H1 (cell line): ENCODE measurements at regions not wholly inside any gene's neighbourhood (a gene's known extent, or its start where the extent isn't known, plus 50 kb on each side); places are given as distances from the start of the nearest gene placed in this dataset.

ENCODE experiments used
- CTCF ChIA-PET: fragments of 300-600 bp; sonication (Branson Sonifier 250); formaldehyde crosslinking; loops from one replicate; lab custom pipeline; 2021; ENCODE audit not compliant: partially characterized antibody; lab: Charles Lee
- POLR2A ChIA-PET: fragments of 300-600 bp; sonication (Branson Sonifier 250); formaldehyde crosslinking; loops from one replicate; lab custom pipeline; 2021; ENCODE audit warnings: inconsistent platforms; ENCODE audit not compliant: partially characterized antibody; lab: Charles Lee
- DNase-seq, 2 experiments: peaks; one replicate each; pipeline versions ENCODE4 v3.0.0 to v3.0.0-alpha.2; 2010 to 2022; ENCODE audit warnings: low spot score in 2 of 2, low read depth in 1 of 2, mixed read lengths in 1 of 2
- FAIRE-seq: peaks from 2 replicates; lab custom pipeline; 2011; peaks lifted over from hg19 to GRCh38; lab: Jason Lieb, UNC
- H2AFZ ChIP-seq: 2 replicates; pipeline ENCODE4 v1.8.1; 2012; ENCODE audit warnings: low read length, inconsistent platforms
- H2AK5ac ChIP-seq: 2 replicates; pipeline ENCODE4 v1.6.1; 2013; ENCODE audit warnings: low read depth, low read length
- H2BK120ac ChIP-seq: replicated peaks from 2 replicates; pipeline ENCODE3; 2013; ENCODE audit warnings: low read depth, low read length, inconsistent platforms
- H2BK12ac ChIP-seq: 2 replicates; pipeline ENCODE4 v1.6.1; 2013; ENCODE audit warnings: low read depth, low read length
- H2BK15ac ChIP-seq: 2 replicates; pipeline ENCODE4 v1.6.1; 2013; ENCODE audit warnings: low read length
- H2BK20ac ChIP-seq: 2 replicates; pipeline ENCODE4 v1.6.1; 2013; ENCODE audit warnings: low read length
- H2BK5ac ChIP-seq: 2 replicates; pipeline ENCODE4 v1.6.1; 2013; ENCODE audit warnings: low read depth, low read length
- H3K14ac ChIP-seq: 2 replicates; pipeline ENCODE4 v1.6.1; 2013; ENCODE audit warnings: inconsistent platforms; ENCODE audit not compliant: insufficient read length
- H3K18ac ChIP-seq: 2 replicates; pipeline ENCODE4 v1.6.1; 2013; ENCODE audit warnings: low read length; ENCODE audit errors: extremely low read depth
- H3K23ac ChIP-seq: 2 replicates; pipeline ENCODE4 v1.6.1; 2013; ENCODE audit warnings: inconsistent platforms; ENCODE audit not compliant: insufficient read length
- H3K23me2 ChIP-seq: 2 replicates; pipeline ENCODE4 v1.6.1; 2013; ENCODE audit warnings: low read depth, low read length
- H3K27ac ChIP-seq: 2 replicates; pipeline ENCODE4 v1.6.1; 2011; ENCODE audit warnings: low read depth, low read length, inconsistent platforms
- H3K27me3 ChIP-seq, 4 experiments: replicated peaks in 1 of 4; 1 replicate in 1 of 4; 2 replicates in 3 of 4; pipeline versions ENCODE4 v1.6.1 to v1.8.1; 2011 to 2013; ENCODE audit warnings: low read length in 3 of 4, mild to moderate bottlenecking in 3 of 4, inconsistent platforms in 2 of 4, mixed read lengths in 2 of 4, moderate library complexity in 1 of 4; ENCODE audit not compliant: control insufficient read depth in 3 of 4, insufficient read depth in 3 of 4; ENCODE audit errors: extremely low read depth in 1 of 4
- H3K36me3 ChIP-seq, 4 experiments: 2 replicates each; pipeline versions ENCODE4 v1.6.1 to v1.8.1; 2011 to 2013; ENCODE audit warnings: mild to moderate bottlenecking in 4 of 4, low read length in 3 of 4, moderate library complexity in 2 of 4, control low read depth in 1 of 4, inconsistent platforms in 1 of 4; ENCODE audit not compliant: insufficient read depth in 4 of 4, control insufficient read depth in 2 of 4
- H3K4ac ChIP-seq: replicated peaks from 2 replicates; pipeline ENCODE3; 2013; ENCODE audit warnings: low read length, low read depth, mixed read lengths, inconsistent platforms; ENCODE audit not compliant: insufficient read length
- H3K4me1 ChIP-seq, 4 experiments: replicated peaks in 1 of 4; 1 replicate in 1 of 4; 2 replicates in 3 of 4; pipeline versions ENCODE4 v1.6.1 to v1.8.1; 2011 to 2013; ENCODE audit warnings: low read length in 3 of 4, inconsistent platforms in 2 of 4, mixed read lengths in 1 of 4; ENCODE audit not compliant: insufficient read depth in 4 of 4, control insufficient read depth in 3 of 4
- H3K4me2 ChIP-seq, 2 experiments: 2 replicates each; pipeline versions ENCODE4 v1.6.1 to v1.8.1; 2011 to 2013; ENCODE audit warnings: low read depth in 2 of 2, low read length in 2 of 2, control low read depth in 1 of 2, inconsistent platforms in 1 of 2, mild to moderate bottlenecking in 1 of 2; ENCODE audit not compliant: insufficient read depth in 1 of 2
- H3K4me3 ChIP-seq, 4 experiments: fragments of 200-600, 300-600 bp in 1 of 4; sonication (generic), shearing (Covaris generic), sonication (Bioruptor Twin) in 1 of 4; 2 replicates each; pipeline versions ENCODE4 v1.5.1 to v1.8.1; 2011 to 2016; ENCODE audit warnings: low read length in 4 of 4, low read depth in 3 of 4, control low read depth in 2 of 4, inconsistent platforms in 2 of 4, mild to moderate bottlenecking in 2 of 4, mixed read lengths in 1 of 4, moderate library complexity in 1 of 4; ENCODE audit not compliant: insufficient read depth in 2 of 4; ENCODE audit errors: extremely low read depth in 1 of 4
- H3K56ac ChIP-seq: replicated peaks from 2 replicates; pipeline ENCODE3; 2013; ENCODE audit warnings: low read depth, mild to moderate bottlenecking, mixed read lengths, low read length, inconsistent platforms; ENCODE audit not compliant: insufficient read length
- H3K79me1 ChIP-seq: 2 replicates; pipeline ENCODE4 v1.6.1; 2013; ENCODE audit warnings: low read depth, low read length, control low read depth
- H3K79me2 ChIP-seq, 2 experiments: 2 replicates each; pipeline versions ENCODE4 v1.6.1 to v1.8.1; 2012 to 2013; ENCODE audit warnings: low read length in 2 of 2, mild to moderate bottlenecking in 2 of 2, inconsistent platforms in 1 of 2; ENCODE audit not compliant: insufficient read depth in 2 of 2, control insufficient read depth in 1 of 2
- H3K9ac ChIP-seq, 4 experiments: replicated peaks in 1 of 4; 1 replicate in 1 of 4; 2 replicates in 3 of 4; pipeline versions ENCODE4 v1.6.1 to v1.8.1; 2011 to 2013; ENCODE audit warnings: low read depth in 3 of 4, low read length in 3 of 4, control low read depth in 2 of 4, mild to moderate bottlenecking in 2 of 4, moderate library complexity in 2 of 4, inconsistent platforms in 1 of 4; ENCODE audit errors: extremely low read depth in 1 of 4
- H3K9me3 ChIP-seq, 2 experiments: 2 replicates each; pipeline versions ENCODE4 v1.6.1 to v1.8.1; 2012 to 2013; ENCODE audit warnings: mild to moderate bottlenecking in 2 of 2, moderate library complexity in 2 of 2, control low read depth in 1 of 2, inconsistent platforms in 1 of 2, low read depth in 1 of 2, low read length in 1 of 2, mixed read lengths in 1 of 2; ENCODE audit not compliant: insufficient read depth in 2 of 2
- H4K20me1 ChIP-seq, 2 experiments: replicated peaks in 1 of 2; 2 replicates each; pipeline versions ENCODE3 to v1.8.1; 2011 to 2013; ENCODE audit warnings: inconsistent platforms in 2 of 2, low read length in 2 of 2, mild to moderate bottlenecking in 1 of 2; ENCODE audit not compliant: insufficient read depth in 2 of 2, control insufficient read depth in 1 of 2
- H4K5ac ChIP-seq: 2 replicates; pipeline ENCODE4 v1.6.1; 2013; ENCODE audit warnings: low read length, low read depth, mixed read lengths, inconsistent platforms; ENCODE audit not compliant: insufficient read length
- H4K8ac ChIP-seq: 2 replicates; pipeline ENCODE4 v1.8.0; 2013; ENCODE audit warnings: mild to moderate bottlenecking, moderate library complexity, low read length, inconsistent platforms; ENCODE audit not compliant: insufficient read depth; ENCODE audit errors: extremely low read depth
- H4K91ac ChIP-seq: replicated peaks from 2 replicates; pipeline ENCODE3; 2013; ENCODE audit warnings: low read length, mixed read lengths, inconsistent platforms; ENCODE audit not compliant: insufficient read length
- HDAC6 ChIP-seq: IDR thresholded peaks from one replicate; pipeline ENCODE4 v1.7.1; 2012; ENCODE audit warnings: low read depth, mild to moderate bottlenecking, inconsistent platforms, low read length, moderate library complexity
- JUN ChIP-seq: IDR thresholded peaks from 2 replicates; pipeline ENCODE4 v1.6.1; 2011; ENCODE audit warnings: low read depth, mild to moderate bottlenecking, improper control_type of control experiment, low read length
- MAFK ChIP-seq: IDR thresholded peaks from 2 replicates; pipeline ENCODE4 v1.6.1; 2012; ENCODE audit warnings: low read depth, mild to moderate bottlenecking, improper control_type of control experiment, low read length
- RAD21 ChIP-seq, 2 experiments: IDR thresholded peaks in 1 of 2; conservative IDR thresholded peaks in 1 of 2; 2 replicates each; pipeline ENCODE4 v1.6.1; 2011; ENCODE audit warnings: low read depth in 2 of 2, low read length in 2 of 2, improper control_type of control experiment in 1 of 2, inconsistent platforms in 1 of 2, mild to moderate bottlenecking in 1 of 2, moderate library complexity in 1 of 2
- RXRA ChIP-seq: IDR thresholded peaks from 2 replicates; pipeline ENCODE4 v1.6.1; 2011; ENCODE audit warnings: low read depth, mild to moderate bottlenecking, low read length, moderate library complexity; ENCODE audit not compliant: insufficient read depth
- SIRT6 ChIP-seq: IDR thresholded peaks from one replicate; pipeline ENCODE4 v1.7.1; 2012; ENCODE audit warnings: low read length, inconsistent platforms

DNA sequence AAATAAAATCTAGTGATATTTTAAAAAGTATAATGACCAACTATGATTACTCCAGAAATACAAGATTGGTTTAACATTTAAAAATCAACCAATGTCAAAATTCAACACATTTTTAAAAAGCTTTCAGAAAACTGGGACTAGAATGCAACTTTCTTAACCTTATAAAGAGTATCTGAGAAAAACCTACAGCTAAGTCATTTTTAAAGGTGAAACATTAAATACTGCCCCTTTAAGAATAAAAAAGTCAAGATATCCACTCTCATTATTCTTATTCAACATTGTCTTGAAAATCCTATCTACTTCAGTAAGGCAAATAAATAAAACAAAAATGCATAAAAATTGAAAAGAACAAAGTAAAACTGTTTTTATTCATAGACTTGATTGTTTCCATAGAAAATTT is 673.2 kb downstream of the UQCRFS1 start:
- Histone ChIP-seq H3K4ac (no peak overlapping the region), H3K4me3 (no peak overlapping the region), H4K91ac (no peak overlapping the region), H3K27me3 (no peaks in the 10 kb centered on the region), H3K23me2 (no peaks in the 10 kb centered on the region), H3K79me2 (no peaks in the 10 kb centered on the region), H3K18ac (no peak overlapping the region), H3K56ac (no peak overlapping the region), H3K14ac (no peak overlapping the region), H3K27ac (no peak overlapping the region), H2BK20ac (no peak overlapping the region), H2AK5ac (no peak overlapping the region), H2BK5ac (no peak overlapping the region), H3K4me2 (no peak overlapping the region), H4K5ac (no peak overlapping the region), H3K23ac (no peak overlapping the region), H4K20me1 (no peaks in the 10 kb centered on the region), H2BK120ac (no peak overlapping the region), H3K9ac (no peak overlapping the region), H2BK15ac (no peak overlapping the region), H2BK12ac (no peak overlapping the region), H2AFZ (no peak overlapping the region), H3K4me1 (no peaks in the 10 kb centered on the region), H3K9me3 (peaks cover 0 to 5% of the 10 kb centered on the region in 2 experiments; a peak in 1 of 4 replicates), H3K36me3 (no peaks in the 10 kb centered on the region; a peak in 1 of 8 replicates), H3K79me1 (no peaks in the 10 kb centered on the region), H4K8ac (no peak overlapping the region)
- TF ChIP-seq MAFK: no peak
- no peak for TF ChIP-seq JUN
- no peak for TF ChIP-seq SIRT6
- no peak for TF ChIP-seq HDAC6
- no peak for TF ChIP-seq RXRA
- TF ChIP-seq RAD21 (IDR thresholded peaks at IDR 0.05 in 1 of 2, conservative IDR thresholded peaks at IDR 0.05 in 1 of 2; ENCODE audit: low read depth in 2 of 2, low read length in 2 of 2): no peak
- no peak for FAIRE-seq
- no peak for DNase-seq
- CTCF ChIA-PET: no interaction called here
- POLR2A ChIA-PET: no interaction called here
